ENCODE measurements at regions not wholly inside any gene's neighbourhood (a gene's known extent, or its start where the extent isn't known, plus 50 kb on each side); places are given as distances from the start of the nearest gene placed in this dataset.
"Not testable (repeated sequence)": the region's sequence is repeated elsewhere in the genome, so short reads cannot be mapped to it uniquely, and the experiment has no call there.

GRCh38 chr3:75325716-75326115 is 338.4 kb upstream of the FRG2C start:
- no peak for DNase-seq

DNA sequence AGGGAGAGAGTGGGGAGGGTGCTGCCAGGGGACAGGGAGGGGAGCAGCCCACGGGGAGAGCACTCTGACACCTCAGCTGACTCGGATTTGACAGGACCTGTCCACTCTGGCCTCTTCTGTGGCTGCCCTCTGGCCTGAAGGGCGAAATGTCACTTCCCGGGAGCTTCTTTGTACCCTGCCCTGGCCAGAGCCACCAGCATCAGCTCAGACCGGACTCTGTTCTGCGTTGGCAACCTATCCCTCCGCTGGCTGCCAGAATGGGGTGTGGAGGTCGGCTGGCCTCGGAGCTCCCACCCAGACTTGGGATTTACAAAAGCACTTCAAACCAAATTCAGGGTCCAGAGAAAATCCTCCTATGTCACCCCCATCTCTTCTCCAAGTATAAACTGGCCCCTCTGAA is 336.7 kb upstream of the FRG2C start:
- DNase-seq, result no peak

DNA sequence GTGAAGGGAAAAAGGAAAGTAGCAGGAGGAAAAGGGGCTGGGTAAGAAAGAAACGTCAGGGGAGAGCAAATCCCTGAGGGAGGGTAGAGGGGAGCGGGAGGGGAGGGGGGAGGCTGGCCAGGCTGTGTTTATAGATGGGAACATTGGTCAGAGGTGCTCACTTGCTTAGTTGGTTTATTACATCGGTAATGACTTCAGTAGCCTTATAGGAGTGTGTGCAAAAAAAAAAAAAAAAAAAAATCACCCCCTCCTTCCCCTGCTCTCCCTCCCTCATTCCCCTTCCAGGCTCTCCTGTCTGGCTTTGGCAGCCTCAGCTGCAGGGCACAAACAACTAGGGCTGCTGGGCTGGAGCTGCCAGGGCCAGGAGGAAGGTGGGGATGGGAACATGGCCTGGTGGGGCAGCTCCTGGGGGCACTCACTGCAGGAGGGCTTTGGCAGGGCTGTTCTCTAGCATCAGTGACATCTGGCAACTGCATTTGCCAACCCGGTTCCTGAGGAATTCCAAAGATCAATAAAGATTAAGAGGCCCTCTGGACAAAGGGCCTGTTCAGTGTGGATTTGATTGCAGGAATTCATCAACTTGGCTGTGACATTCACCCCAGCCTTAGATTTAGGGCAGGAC is 334.5 kb upstream of the FRG2C start:
- no peak for DNase-seq

DNA sequence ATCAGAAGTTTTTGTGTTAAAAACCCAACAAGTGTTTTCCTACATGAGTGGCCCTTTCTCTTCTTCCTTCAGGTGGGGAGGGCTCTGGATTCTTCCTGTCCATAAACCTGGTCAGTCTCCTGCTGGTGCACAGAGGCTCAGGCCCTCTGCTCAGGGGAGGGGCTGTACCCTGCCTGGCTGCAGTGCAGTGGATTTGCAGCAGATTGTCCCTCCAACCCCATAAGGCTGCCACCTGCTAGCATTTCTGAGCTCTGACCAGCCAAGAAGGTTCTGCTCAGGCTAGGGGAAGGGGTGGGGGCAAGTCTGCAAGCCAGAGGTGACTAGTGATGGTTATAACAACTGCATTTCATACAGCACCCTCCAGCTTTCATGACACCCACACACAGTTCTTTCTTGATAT is 333.7 kb upstream of the FRG2C start:
- DNase-seq, result not testable (repeated sequence)

GRCh38 chr3:75332090-75332489 is 332.0 kb upstream of the FRG2C start:
- not testable (repeated sequence) for DNase-seq

- DNase-seq, result no peak
Observed at GRCh38 chr3:75332794-75333193, 331.3 kb upstream of the FRG2C start.

GRCh38 chr3:75334299-75334698 is 329.8 kb upstream of the FRG2C start:
- DNase-seq, result no peak

GRCh38 chr3:75337226-75337900 is 326.8 kb upstream of the FRG2C start:
- no peak for DNase-seq

DNA sequence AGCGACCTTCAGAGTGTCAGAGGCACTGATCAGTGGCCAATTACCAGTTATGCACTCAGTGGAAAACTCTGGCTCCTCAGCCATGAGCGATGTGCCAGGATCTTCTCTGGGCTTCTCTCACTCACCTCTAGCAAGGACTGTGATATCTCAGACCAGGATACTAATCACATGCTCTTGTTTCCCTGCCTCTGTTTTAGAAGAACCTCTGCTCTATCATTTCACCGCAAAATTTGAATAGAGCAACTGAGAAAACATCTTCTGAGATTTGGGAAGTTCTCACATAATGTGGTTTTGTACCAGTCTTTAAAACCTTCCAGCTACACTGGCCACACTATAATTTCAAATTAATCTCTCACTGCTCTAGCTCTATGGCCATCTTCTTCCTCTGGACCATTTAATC is 325.8 kb upstream of the FRG2C start:
- no peak for DNase-seq

- no peak for DNase-seq
Observed at GRCh38 chr3:75341324-75342067, 322.6 kb upstream of the FRG2C start.

DNA sequence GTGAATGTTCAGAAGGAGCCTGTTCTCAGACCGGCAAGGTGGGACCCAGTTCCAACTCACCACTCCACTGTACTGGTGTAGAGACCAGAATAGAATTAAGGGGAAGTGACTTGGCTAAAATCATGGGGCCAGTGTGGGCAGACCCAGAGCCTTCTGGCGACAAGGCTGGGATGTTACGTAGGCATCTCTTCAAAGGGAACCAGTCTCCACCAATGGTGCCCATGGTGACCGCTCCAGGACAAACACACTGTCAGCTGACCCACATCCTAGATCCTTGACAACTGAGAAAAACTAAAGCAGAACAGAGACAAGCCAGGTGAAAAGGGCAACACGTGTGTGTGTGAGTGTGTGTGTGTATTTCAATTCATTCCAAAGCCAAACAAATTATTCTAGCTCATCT is 321.7 kb upstream of the FRG2C start:
- DNase-seq, result no peak

DNA sequence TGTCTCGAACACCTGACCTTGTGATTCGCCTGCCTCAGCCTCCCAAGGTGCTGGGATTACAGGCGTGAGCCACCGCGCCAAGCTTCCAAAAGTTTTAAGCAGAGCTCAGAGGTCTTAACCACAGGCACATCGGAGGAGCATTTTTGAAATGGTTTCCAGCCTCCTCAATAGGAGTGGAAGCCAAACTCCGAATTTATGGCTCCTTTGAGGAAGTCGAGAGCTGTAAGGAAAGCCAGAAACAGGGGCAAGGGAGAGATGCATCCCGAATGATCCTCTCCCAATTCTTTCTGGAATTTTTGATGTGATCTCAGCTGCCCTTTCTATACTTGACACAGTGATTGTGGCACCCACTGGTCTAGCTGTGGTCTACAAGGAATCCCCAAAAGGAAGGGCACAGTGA is 313.6 kb upstream of the FRG2C start:
- DNase-seq, result not testable (repeated sequence)

- not testable (repeated sequence) for DNase-seq
Observed at GRCh38 chr3:75362086-75362784, 301.9 kb upstream of the FRG2C start.

GRCh38 chr3:75372964-75373363 is 291.2 kb upstream of the FRG2C start:
- not testable (repeated sequence) for DNase-seq

DNA sequence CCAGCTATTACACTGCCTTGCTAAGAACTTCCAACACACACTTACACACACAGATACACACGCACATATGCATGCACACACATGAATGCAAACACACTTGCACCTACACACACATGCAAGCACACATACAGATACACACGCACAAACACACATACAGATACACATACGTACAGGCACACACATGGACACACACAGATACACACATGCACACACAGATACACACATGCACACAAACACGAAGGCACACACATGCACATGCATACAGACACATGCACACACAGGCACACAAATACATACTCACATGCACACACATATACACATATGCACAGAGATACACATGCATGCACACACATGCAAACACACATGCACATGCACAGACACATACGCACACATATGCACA is 284.3 kb upstream of the FRG2C start:
- DNase-seq, result not testable (repeated sequence)

DNA sequence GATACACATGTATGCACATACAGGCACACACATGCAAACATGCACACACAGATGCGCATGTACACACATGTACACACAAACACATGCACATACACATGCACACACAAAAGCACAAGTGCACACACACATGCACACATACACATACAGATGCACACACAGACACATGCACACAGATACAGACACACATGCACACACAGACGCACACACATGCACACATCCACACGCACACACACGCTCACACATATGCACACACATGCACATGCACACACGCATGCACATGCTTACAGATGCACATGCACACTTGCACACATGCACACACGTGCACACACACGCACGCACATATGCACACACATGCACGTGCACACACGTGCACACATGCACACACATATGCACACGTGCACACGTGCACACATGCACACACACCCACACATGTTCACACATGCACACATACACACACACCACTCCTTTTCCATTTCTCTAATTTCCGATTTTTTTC is 283.8 kb upstream of the FRG2C start:
- no peak for DNase-seq

DNA sequence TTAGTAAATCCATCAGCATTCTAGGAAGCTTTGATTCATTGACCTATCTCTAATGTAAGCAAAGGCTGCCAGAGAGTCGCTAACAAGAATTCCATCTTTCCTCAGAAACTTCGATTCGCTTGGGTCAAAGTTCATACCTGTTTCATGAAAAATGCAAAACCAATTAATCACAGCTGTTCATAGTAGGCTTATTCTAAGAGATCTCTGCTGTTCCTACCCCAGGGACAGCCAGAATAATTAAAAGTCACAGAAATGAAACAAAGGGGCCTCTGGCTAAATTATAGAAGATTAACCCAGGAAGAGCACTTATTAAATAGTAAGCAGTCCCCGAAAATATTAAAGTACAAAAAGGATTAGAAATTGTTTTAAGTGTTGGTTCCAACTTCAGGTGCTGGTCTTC is 280.1 kb upstream of the FRG2C start:
- DNase-seq, result not testable (repeated sequence)

- not testable (repeated sequence) for DNase-seq
Observed at GRCh38 chr3:75388486-75389124, 275.5 kb upstream of the FRG2C start.

DNA sequence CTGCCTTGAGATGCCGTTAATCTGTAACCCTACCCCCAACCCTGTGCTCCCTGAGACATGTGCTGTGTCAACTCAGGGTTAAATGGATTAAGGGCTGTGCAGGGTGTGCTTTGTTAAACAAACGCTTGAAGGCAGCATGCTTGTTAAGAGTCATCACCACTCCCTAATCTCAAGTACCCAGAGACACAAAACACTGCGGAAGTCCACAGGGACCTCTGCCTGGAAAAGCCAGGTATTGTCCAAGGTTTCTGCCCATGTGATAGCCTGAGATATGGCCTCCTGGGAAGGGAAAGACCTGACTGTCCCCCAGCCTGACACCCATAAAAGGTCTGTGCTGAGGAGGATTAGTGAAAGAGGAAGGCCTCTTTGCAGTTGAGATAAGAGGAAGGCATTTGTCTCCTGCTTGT is 270.8 kb upstream of the FRG2C start:
- not testable (repeated sequence) for DNase-seq

- DNase-seq, result not testable (repeated sequence)
Observed at GRCh38 chr3:75394102-75394501, 270.0 kb upstream of the FRG2C start.

DNA sequence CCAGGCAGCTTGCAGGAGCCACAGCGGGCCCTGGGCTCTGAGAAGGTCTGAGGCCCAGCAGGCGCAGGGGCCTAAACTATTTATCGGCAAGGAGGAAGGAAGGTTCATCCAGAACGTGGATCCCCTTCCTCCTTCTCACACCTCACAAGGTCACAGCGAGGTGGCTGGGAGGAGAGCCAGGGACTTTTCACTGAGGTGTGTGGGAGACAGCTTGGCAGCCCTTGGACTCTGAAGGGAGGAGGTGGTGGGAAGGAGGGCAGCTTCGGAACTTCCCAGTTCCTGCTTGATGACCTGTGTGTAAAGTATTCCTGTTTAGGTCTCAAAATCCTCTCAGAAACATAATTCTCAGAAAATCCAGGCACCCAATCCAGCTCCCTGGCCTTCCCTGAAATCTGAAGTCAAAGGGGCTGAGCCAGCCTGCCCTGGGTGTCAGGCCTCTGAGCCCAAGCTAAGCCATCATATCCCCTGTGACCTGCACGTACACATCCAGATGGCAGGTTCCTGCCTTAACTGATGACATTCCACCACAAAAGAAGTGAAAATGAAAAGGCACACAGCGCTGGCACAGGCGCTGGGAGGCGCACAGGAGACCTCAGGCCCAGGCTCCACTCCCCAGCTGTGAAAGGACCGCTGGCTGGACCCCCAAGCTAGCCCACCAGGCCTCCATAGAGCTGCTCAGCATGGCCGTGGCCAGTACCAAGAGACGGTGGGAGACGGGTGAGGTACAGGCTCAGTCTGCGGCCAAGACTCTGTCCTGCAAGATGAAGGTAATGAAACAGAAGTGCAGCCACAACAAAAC is 269.4 kb upstream of the FRG2C start:
- not testable (repeated sequence) for DNase-seq

Measured in CD4-positive, alpha-beta T cell treated with Interleukin-17A for 4 hours (primary cell).